ENCODE measurements at regions not wholly inside any gene's neighbourhood (a gene's known extent, or its start where the extent isn't known, plus 50 kb on each side); places are given as distances from the start of the nearest gene placed in this dataset.

DNA sequence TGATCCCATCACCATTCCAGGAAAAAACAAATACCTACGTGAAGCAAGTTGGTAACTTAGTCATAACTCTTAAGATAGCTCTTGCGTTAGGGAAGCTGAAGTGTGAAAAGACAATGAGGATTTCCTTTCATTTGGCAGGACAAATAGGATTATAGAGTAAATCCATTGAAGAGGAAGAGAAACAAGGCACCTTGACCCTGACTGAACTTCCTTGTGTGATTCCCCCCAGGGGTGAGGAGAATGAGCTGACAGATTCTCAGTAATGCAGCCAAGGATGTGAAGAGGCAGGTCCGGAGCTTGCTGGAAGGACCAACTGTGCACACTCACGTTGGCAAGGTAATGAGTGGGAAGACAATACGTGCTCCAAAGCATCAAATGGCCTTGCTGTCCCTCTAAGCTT is 55.0 kb upstream of the HMCN1 start:
- TF ChIP-seq, protein P1, sequence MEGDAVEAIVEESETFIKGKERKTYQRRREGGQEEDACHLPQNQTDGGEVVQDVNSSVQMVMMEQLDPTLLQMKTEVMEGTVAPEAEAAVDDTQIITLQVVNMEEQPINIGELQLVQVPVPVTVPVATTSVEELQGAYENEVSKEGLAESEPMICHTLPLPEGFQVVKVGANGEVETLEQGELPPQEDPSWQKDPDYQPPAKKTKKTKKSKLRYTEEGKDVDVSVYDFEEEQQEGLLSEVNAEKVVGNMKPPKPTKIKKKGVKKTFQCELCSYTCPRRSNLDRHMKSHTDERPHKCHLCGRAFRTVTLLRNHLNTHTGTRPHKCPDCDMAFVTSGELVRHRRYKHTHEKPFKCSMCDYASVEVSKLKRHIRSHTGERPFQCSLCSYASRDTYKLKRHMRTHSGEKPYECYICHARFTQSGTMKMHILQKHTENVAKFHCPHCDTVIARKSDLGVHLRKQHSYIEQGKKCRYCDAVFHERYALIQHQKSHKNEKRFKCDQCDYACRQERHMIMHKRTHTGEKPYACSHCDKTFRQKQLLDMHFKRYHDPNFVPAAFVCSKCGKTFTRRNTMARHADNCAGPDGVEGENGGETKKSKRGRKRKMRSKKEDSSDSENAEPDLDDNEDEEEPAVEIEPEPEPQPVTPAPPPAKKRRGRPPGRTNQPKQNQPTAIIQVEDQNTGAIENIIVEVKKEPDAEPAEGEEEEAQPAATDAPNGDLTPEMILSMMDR (conservative IDR thresholded peaks at IDR 0.05; ENCODE audit: low read depth, low read length) = no peak
- TF ChIP-seq, protein P2, sequence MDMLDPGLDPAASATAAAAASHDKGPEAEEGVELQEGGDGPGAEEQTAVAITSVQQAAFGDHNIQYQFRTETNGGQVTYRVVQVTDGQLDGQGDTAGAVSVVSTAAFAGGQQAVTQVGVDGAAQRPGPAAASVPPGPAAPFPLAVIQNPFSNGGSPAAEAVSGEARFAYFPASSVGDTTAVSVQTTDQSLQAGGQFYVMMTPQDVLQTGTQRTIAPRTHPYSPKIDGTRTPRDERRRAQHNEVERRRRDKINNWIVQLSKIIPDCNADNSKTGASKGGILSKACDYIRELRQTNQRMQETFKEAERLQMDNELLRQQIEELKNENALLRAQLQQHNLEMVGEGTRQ (IDR thresholded peaks at IDR 0.05; ENCODE audit: low read depth, low read length) = no peak
- TF ChIP-seq RCOR1 (IDR thresholded peaks at IDR 0.05; ENCODE audit: insufficient replicate concordance, low read length) (no peak), RAD21 (IDR thresholded peaks at IDR 0.05; ENCODE audit: low read length) (no peak), POLR2A (IDR thresholded peaks at IDR 0.05; ENCODE audit: low read depth, low read length) (no peak), RFX5 (IDR thresholded peaks at IDR 0.05; ENCODE audit: low read depth, low read length) (no peak), MXI1 (IDR thresholded peaks at IDR 0.05; ENCODE audit: borderline replicate concordance, low read depth, low read length) (no peak), BHLHE40 (IDR thresholded peaks at IDR 0.05; ENCODE audit: low read depth, low read length) (no peak)
- TF ChIP-seq, protein P3, sequence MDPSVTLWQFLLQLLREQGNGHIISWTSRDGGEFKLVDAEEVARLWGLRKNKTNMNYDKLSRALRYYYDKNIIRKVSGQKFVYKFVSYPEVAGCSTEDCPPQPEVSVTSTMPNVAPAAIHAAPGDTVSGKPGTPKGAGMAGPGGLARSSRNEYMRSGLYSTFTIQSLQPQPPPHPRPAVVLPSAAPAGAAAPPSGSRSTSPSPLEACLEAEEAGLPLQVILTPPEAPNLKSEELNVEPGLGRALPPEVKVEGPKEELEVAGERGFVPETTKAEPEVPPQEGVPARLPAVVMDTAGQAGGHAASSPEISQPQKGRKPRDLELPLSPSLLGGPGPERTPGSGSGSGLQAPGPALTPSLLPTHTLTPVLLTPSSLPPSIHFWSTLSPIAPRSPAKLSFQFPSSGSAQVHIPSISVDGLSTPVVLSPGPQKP (IDR thresholded peaks at IDR 0.05; ENCODE audit: borderline replicate concordance, low read depth, low read length) = no peak

Measured in IMR-90 (cell line).